Keratinocyte (primary cell): ENCODE measurements at regions not wholly inside any gene's neighbourhood (a gene's known extent, or its start where the extent isn't known, plus 50 kb on each side); places are given as distances from the start of the nearest gene placed in this dataset.

ENCODE experiments used
- DNase-seq: peaks from one replicate; pipeline ENCODE4 v3.0.0-alpha.2; 2011; ENCODE audit warnings: low read depth, missing footprints, low spot score
- FAIRE-seq: peaks from 2 replicates; lab custom pipeline; 2011; peaks lifted over from hg19 to GRCh38; lab: Jason Lieb, UNC
- H2AFZ ChIP-seq: 2 replicates; pipeline ENCODE4 v1.6.0; 2012; ENCODE audit warnings: low read length, control low read depth, inconsistent platforms; ENCODE audit not compliant: control insufficient read depth
- H3K27ac ChIP-seq: 2 replicates; pipeline ENCODE4 v1.5.1; 2011; ENCODE audit warnings: low read length; ENCODE audit not compliant: control insufficient read depth, insufficient read depth
- H3K27me3 ChIP-seq: 3 replicates; pipeline ENCODE4 v1.6.0; 2011; ENCODE audit warnings: low read length; ENCODE audit not compliant: control insufficient read depth, insufficient read depth; ENCODE audit errors: extremely low read depth
- H3K36me3 ChIP-seq, 2 experiments: 2 replicates in 1 of 2; 3 replicates in 1 of 2; pipeline ENCODE4 v1.5.1; 2011; ENCODE audit warnings: low read length in 2 of 2, mild to moderate bottlenecking in 1 of 2; ENCODE audit not compliant: control insufficient read depth in 2 of 2, insufficient read depth in 2 of 2; ENCODE audit errors: extremely low read depth in 1 of 2
- H3K4me1 ChIP-seq: 3 replicates; pipeline ENCODE4 v1.5.1; 2011; ENCODE audit warnings: low read length; ENCODE audit not compliant: control insufficient read depth, insufficient read depth; ENCODE audit errors: extremely low read depth
- H3K4me2 ChIP-seq: 3 replicates; pipeline ENCODE4 v1.6.0; 2011; ENCODE audit warnings: low read depth, low read length; ENCODE audit not compliant: control insufficient read depth, insufficient read depth; ENCODE audit errors: extremely low read depth
- H3K4me3 ChIP-seq, 3 experiments: fragments of 200-600 bp in 1 of 3; sonication (generic) in 1 of 3; 2 replicates in 2 of 3; 3 replicates in 1 of 3; pipeline ENCODE4 v1.5.1; 2011 to 2016; ENCODE audit warnings: low read length in 3 of 3, mild to moderate bottlenecking in 3 of 3, control low read depth in 2 of 3, inconsistent platforms in 1 of 3, low read depth in 1 of 3, mixed read lengths in 1 of 3, mixed run types in 1 of 3, moderate library complexity in 1 of 3; ENCODE audit not compliant: control insufficient read depth in 2 of 3, insufficient read depth in 2 of 3; ENCODE audit errors: extremely low read depth in 1 of 3
- H3K79me2 ChIP-seq: 2 replicates; pipeline ENCODE4 v1.6.0; 2012; ENCODE audit warnings: low read length; ENCODE audit not compliant: control insufficient read depth, insufficient read depth
- H3K9ac ChIP-seq: 3 replicates; pipeline ENCODE4 v1.6.0; 2011; ENCODE audit warnings: low read length; ENCODE audit not compliant: control insufficient read depth, insufficient read depth; ENCODE audit errors: extremely low read depth
- H3K9me1 ChIP-seq: 3 replicates; pipeline ENCODE4 v1.6.0; 2011; ENCODE audit warnings: low read length; ENCODE audit not compliant: control insufficient read depth, insufficient read depth; ENCODE audit errors: extremely low read depth
- H3K9me3 ChIP-seq: 2 replicates; pipeline ENCODE4 v1.5.1; 2012; ENCODE audit warnings: low read depth, low read length; ENCODE audit not compliant: control insufficient read depth
- H4K20me1 ChIP-seq: 3 replicates; pipeline ENCODE4 v1.6.0; 2011; ENCODE audit warnings: low read length; ENCODE audit not compliant: control insufficient read depth, insufficient read depth; ENCODE audit errors: extremely low read depth
- CTCF ChIP-seq, 3 experiments: IDR thresholded peaks in 1 of 3; conservative IDR thresholded peaks in 1 of 3; optimal IDR thresholded peaks in 1 of 3; 2 replicates in 2 of 3; 3 replicates in 1 of 3; pipeline versions ENCODE3 to v1.5.1; 2011; ENCODE audit warnings: low read length in 3 of 3, mild to moderate bottlenecking in 3 of 3, moderate library complexity in 2 of 3, control low read depth in 1 of 3, inconsistent platforms in 1 of 3; ENCODE audit not compliant: insufficient read depth in 2 of 3; ENCODE audit errors: extremely low read depth in 1 of 3
- EZH2 ChIP-seq: IDR thresholded peaks from one replicate; pipeline ENCODE4 v1.6.1; 2012; ENCODE audit warnings: inconsistent platforms, mild to moderate bottlenecking, low read length, moderate library complexity
- dilution Hi-C: fragments of 300-500 bp; cut with MboI; formaldehyde crosslinking; loops from one replicate; pipeline ENCODE4 v1.7.0; 2020; ENCODE audit warnings: low sequenced_read_pairs; ENCODE audit not compliant: extremely low pct_ligation_motif_present

GRCh38 chr14:65840786-65841185 lies 428.3 kb downstream of the FUT8 start:
- H4K20me1 ChIP-seq = no peaks in the 10 kb centered on the region
- no peaks in the 10 kb centered on the region for H3K36me3 ChIP-seq
- no peak for TF ChIP-seq EZH2
- no peak for TF ChIP-seq CTCF (optimal IDR thresholded peaks at IDR 0.05 in 1 of 3, IDR thresholded peaks at IDR 0.05 in 1 of 3, conservative IDR thresholded peaks at IDR 0.05 in 1 of 3; ENCODE audit: extremely low read depth in 1 of 3, insufficient read depth in 2 of 3, low read length in 3 of 3)
- no peak overlapping the region for H3K4me2 ChIP-seq
- H3K9me1 ChIP-seq = no peaks in the 10 kb centered on the region
- no peak overlapping the region for H2AFZ ChIP-seq
- H3K4me3 ChIP-seq = no peak overlapping the region
- no peak overlapping the region for H3K9ac ChIP-seq
- DNase-seq (no peak), FAIRE-seq (no peak)
- H3K27me3 ChIP-seq = no peaks in the 10 kb centered on the region
- H3K4me1 ChIP-seq = no peaks in the 10 kb centered on the region
- H3K79me2 ChIP-seq = no peaks in the 10 kb centered on the region
- no peaks in the 10 kb centered on the region for H3K9me3 ChIP-seq
- H3K27ac ChIP-seq = no peak overlapping the region
- dilution Hi-C loops = no loop called here

- DNase-seq = no peak
- dilution Hi-C loops = no loop called here
- no peaks in the 10 kb centered on the region for H3K9me1 ChIP-seq
- H3K27ac ChIP-seq = no peak overlapping the region
- no peak overlapping the region for H3K9ac ChIP-seq
- no peak for FAIRE-seq
- H3K4me1 ChIP-seq = no peaks in the 10 kb centered on the region
- H3K79me2 ChIP-seq = no peaks in the 10 kb centered on the region
- no peaks in the 10 kb centered on the region for H3K9me3 ChIP-seq
- no peaks in the 10 kb centered on the region for H3K36me3 ChIP-seq
- H3K27me3 ChIP-seq = no peaks in the 10 kb centered on the region
- no peaks in the 10 kb centered on the region for H4K20me1 ChIP-seq
- no peak overlapping the region for H3K4me3 ChIP-seq
- no peak overlapping the region for H2AFZ ChIP-seq
- H3K4me2 ChIP-seq = no peak overlapping the region
- TF ChIP-seq CTCF (optimal IDR thresholded peaks at IDR 0.05 in 1 of 3, IDR thresholded peaks at IDR 0.05 in 1 of 3, conservative IDR thresholded peaks at IDR 0.05 in 1 of 3; ENCODE audit: extremely low read depth in 1 of 3, insufficient read depth in 2 of 3, low read length in 3 of 3) (no peak), EZH2 (no peak)
Measured at GRCh38 chr14:65846196-65846868, 433.8 kb downstream of the FUT8 start.
